IMR-90 (cell line): ENCODE measurements at regions not wholly inside any gene's neighbourhood (a gene's known extent, or its start where the extent isn't known, plus 50 kb on each side); places are given as distances from the start of the nearest gene placed in this dataset.

Source experiments
- ATAC-seq: fragments of 200-7000 bp; cut with Tn5 transposase; 2 replicates; pipeline ENCODE4 v1.9.1; 2020; ENCODE audit warnings: low read depth, mild to moderate bottlenecking, moderate library complexity
- BruUV-seq: library from RNA; stranded (reverse); fragments of 400-500 nt; replicated peaks from 2 replicates; lab custom pipeline; 2021; lab: Mats Ljungman, UMichigan
- CTCF ChIA-PET: fragments of 300-600 bp; formaldehyde crosslinking; extraction: SDS; loops from one replicate; lab custom pipeline; 2021; ENCODE audit warnings: antibody characterized with exemption; lab: Yijun Ruan, JAX
- POLR2A ChIA-PET: fragments of 300-600 bp; sonication (Branson Sonifier 250); formaldehyde crosslinking; loops from one replicate; lab custom pipeline; 2022; ENCODE audit warnings: antibody characterized with exemption; ENCODE audit not compliant: unreplicated experiment; lab: Charles Lee
- DNase-seq: peaks from one replicate; pipeline ENCODE4 v3.0.0; 2013
- H2AFZ ChIP-seq: replicated peaks from 2 replicates; pipeline ENCODE3; 2013; ENCODE audit warnings: low read length, mild to moderate bottlenecking; ENCODE audit not compliant: poor library complexity
- H2AK5ac ChIP-seq: 2 replicates; pipeline ENCODE4 v1.6.1; 2013; ENCODE audit warnings: low read depth, low read length, inconsistent platforms
- H2AK9ac ChIP-seq: replicated peaks from 2 replicates; pipeline ENCODE3; 2013; ENCODE audit warnings: mild to moderate bottlenecking, low read depth, low read length, moderate library complexity; ENCODE audit not compliant: poor library complexity
- H2BK120ac ChIP-seq: 2 replicates; pipeline ENCODE4 v1.6.1; 2013; ENCODE audit warnings: low read depth, low read length, inconsistent platforms
- H2BK15ac ChIP-seq: 3 replicates; pipeline ENCODE4 v1.6.1; 2013; ENCODE audit warnings: low read depth, low read length, inconsistent platforms
- H2BK20ac ChIP-seq: 2 replicates; pipeline ENCODE4 v1.6.1; 2013; ENCODE audit warnings: low read depth, mild to moderate bottlenecking, inconsistent platforms, low read length, moderate library complexity
- H2BK5ac ChIP-seq: 2 replicates; pipeline ENCODE4 v1.6.1; 2013; ENCODE audit warnings: mild to moderate bottlenecking, low read depth, low read length, inconsistent platforms; ENCODE audit not compliant: poor library complexity, severe bottlenecking
- H3K14ac ChIP-seq: replicated peaks from 2 replicates; pipeline ENCODE4 v1.6.1; 2013; ENCODE audit warnings: low read depth, low read length, inconsistent platforms
- H3K18ac ChIP-seq: 2 replicates; pipeline ENCODE4 v1.6.1; 2013; ENCODE audit warnings: low read depth, low read length, control low read depth
- H3K23ac ChIP-seq: 2 replicates; pipeline ENCODE4 v1.6.1; 2013; ENCODE audit warnings: low read depth, low read length, inconsistent platforms
- H3K27ac ChIP-seq: 2 replicates; pipeline ENCODE4 v1.5.1; 2013; ENCODE audit warnings: mild to moderate bottlenecking, control low read depth, low read length; ENCODE audit not compliant: insufficient read depth
- H3K27me3 ChIP-seq: 2 replicates; pipeline ENCODE4 v1.6.1; 2013; ENCODE audit warnings: low read length; ENCODE audit not compliant: control insufficient read depth, insufficient read depth
- H3K36me3 ChIP-seq: 2 replicates; pipeline ENCODE4 v1.6.1; 2013; ENCODE audit warnings: low read length, mixed read lengths; ENCODE audit not compliant: control insufficient read depth, insufficient read depth
- H3K4ac ChIP-seq: 2 replicates; pipeline ENCODE4 v1.6.1; 2013; ENCODE audit warnings: low read depth, low read length, inconsistent platforms
- H3K4me1 ChIP-seq: 2 replicates; pipeline ENCODE4 v1.6.1; 2013; ENCODE audit warnings: low read length, mixed read lengths; ENCODE audit not compliant: control insufficient read depth, insufficient read depth
- H3K4me2 ChIP-seq: 2 replicates; pipeline ENCODE4 v1.6.1; 2013; ENCODE audit warnings: low read depth, mild to moderate bottlenecking, control low read depth, low read length, moderate library complexity
- H3K4me3 ChIP-seq: 2 replicates; pipeline ENCODE4 v1.5.1; 2013; ENCODE audit warnings: low read depth, mild to moderate bottlenecking, control low read depth, low read length, moderate library complexity; ENCODE audit not compliant: insufficient read depth
- H3K56ac ChIP-seq: 2 replicates; pipeline ENCODE4 v1.6.1; 2013; ENCODE audit warnings: low read length, inconsistent platforms; ENCODE audit not compliant: insufficient read depth; ENCODE audit errors: extremely low read depth
- H3K79me1 ChIP-seq, 2 experiments: 2 replicates each; pipeline ENCODE4 v1.6.1; 2013; ENCODE audit warnings: low read length in 2 of 2, inconsistent platforms in 1 of 2, low read depth in 1 of 2
- H3K9ac ChIP-seq: 2 replicates; pipeline ENCODE4 v1.6.1; 2013; ENCODE audit warnings: low read depth, low read length, control low read depth
- H3K9me1 ChIP-seq: 2 replicates; pipeline ENCODE4 v1.6.1; 2013; ENCODE audit warnings: low read length, inconsistent platforms; ENCODE audit not compliant: insufficient read depth
- H3K9me3 ChIP-seq: 2 replicates; pipeline ENCODE4 v1.6.1; 2013; ENCODE audit warnings: low read length; ENCODE audit not compliant: control insufficient read depth, insufficient read depth
- H4K20me1 ChIP-seq: 2 replicates; pipeline ENCODE4 v1.6.1; 2013; ENCODE audit warnings: low read length, inconsistent platforms; ENCODE audit not compliant: insufficient read depth
- H4K5ac ChIP-seq: 2 replicates; pipeline ENCODE4 v1.6.1; 2013; ENCODE audit warnings: mild to moderate bottlenecking, low read depth, low read length, control low read depth
- H4K8ac ChIP-seq, 2 experiments: 2 replicates each; pipeline ENCODE4 v1.6.1; 2013; ENCODE audit warnings: low read depth in 2 of 2, low read length in 2 of 2, control low read depth in 1 of 2, inconsistent platforms in 1 of 2
- H4K91ac ChIP-seq: 2 replicates; pipeline ENCODE4 v1.6.1; 2013; ENCODE audit warnings: low read depth, low read length, inconsistent platforms; ENCODE audit not compliant: insufficient read depth
- RFX5 ChIP-seq: IDR thresholded peaks from 2 replicates; pipeline ENCODE4 v1.8.0; 2012; ENCODE audit warnings: low read depth, mild to moderate bottlenecking, low read length, moderate library complexity
- SMC3 ChIP-seq: fragments of 150-350 bp; IDR thresholded peaks from 2 replicates; pipeline ENCODE4 v1.6.1; 2016; ENCODE audit warnings: low read depth, mild to moderate bottlenecking, antibody characterized with exemption, low read length, moderate library complexity
- WGBS, 2 experiments: methylation state at CpG; one replicate each; pipeline versions ENCODE4 v1.1.5 to v1.1.7; 2013; ENCODE audit warnings: missing lambda C conversion rate in 2 of 2; ENCODE audit not compliant: insufficient read length in 1 of 2; ENCODE audit errors: extremely low coverage in 2 of 2; 5-methylcytosine and 5-hydroxymethylcytosine counted together
- dilution Hi-C: fragments of 300-500 bp; cut with HindIII; formaldehyde crosslinking; loops from one replicate; pipeline ENCODE4 v1.14.3; 2018; ENCODE audit warnings: low sequenced_read_pairs; ENCODE audit not compliant: unreplicated experiment
- in situ Hi-C: fragments of 300-500 bp; cut with MboI; formaldehyde crosslinking; loops from 3 replicates; pipeline ENCODE4 v1.14.3; 2019; ENCODE audit warnings: low sequenced_read_pairs, inconsistent platforms, mixed read lengths
- intact Hi-C: fragments of 100-400 bp; cut with micrococcal nuclease; formaldehyde crosslinking; loops from 2 replicates; pipeline ENCODE4 v1.10.0; 2022

- H4K8ac ChIP-seq: no peak overlapping the region
- no peaks in the 10 kb centered on the region for H3K9me3 ChIP-seq
- no peak overlapping the region for H3K14ac ChIP-seq
- H3K9ac ChIP-seq: no peak overlapping the region
- intact Hi-C loops: no loop called here
- TF ChIP-seq SMC3: no peak
- no peak for TF ChIP-seq RFX5
- WGBS, 2 experiments: no CpG with 5 or more reads among the region's 3 CpGs
- H3K27ac ChIP-seq: no peak overlapping the region
- DNase-seq (no peak), ATAC-seq (no peak)
- dilution Hi-C loops: no loop called here
- no peak overlapping the region for H3K18ac ChIP-seq
- no peak overlapping the region for H3K4me3 ChIP-seq
- H4K20me1 ChIP-seq: no peaks in the 10 kb centered on the region
- POLR2A ChIA-PET: no interaction called here
- H3K36me3 ChIP-seq: no peaks in the 10 kb centered on the region
- no peak overlapping the region for H3K4ac ChIP-seq
- H3K9me1 ChIP-seq: no peaks in the 10 kb centered on the region
- H2BK20ac ChIP-seq: no peak overlapping the region
- BruUV-seq: no TSS peak
- in situ Hi-C loops: no loop called here
- no peaks in the 10 kb centered on the region for H3K27me3 ChIP-seq
- H3K4me1 ChIP-seq: no peaks in the 10 kb centered on the region
- no peak overlapping the region for H3K4me2 ChIP-seq
- H2BK15ac ChIP-seq: no peak overlapping the region
- H3K23ac ChIP-seq: no peak overlapping the region
- H4K91ac ChIP-seq: no peak overlapping the region
- no peaks in the 10 kb centered on the region for H3K79me1 ChIP-seq
- H2BK120ac ChIP-seq: no peak overlapping the region
- H4K5ac ChIP-seq: no peak overlapping the region
- H3K56ac ChIP-seq: no peak overlapping the region
- H2AK9ac ChIP-seq: no peak overlapping the region
- no peak overlapping the region for H2AK5ac ChIP-seq
- no peak overlapping the region for H2BK5ac ChIP-seq
- no peak overlapping the region for H2AFZ ChIP-seq
- CTCF ChIA-PET: no interaction called here
These were observed 398.6 kb upstream of the CDH7 start for GRCh38 chr18:65352186-65352585.
